ENCODE measurements at regions not wholly inside any gene's neighbourhood (a gene's known extent, or its start where the extent isn't known, plus 50 kb on each side); places are given as distances from the start of the nearest gene placed in this dataset.

GRCh38 chr5:1660511-1660910 is 136.8 kb upstream of the LPCAT1 start:
- intact Hi-C loops (cut with DNase I) = no loop called here
- TF ChIP-seq CTCF (IDR thresholded peaks at IDR 0.05) (no peak), POLR2A (IDR thresholded peaks at IDR 0.05) (no peak)
- Histone ChIP-seq H3K4me1 (no peaks in the 10 kb centered on the region), H3K27me3 (no peaks in the 10 kb centered on the region), H3K9me3 (no peaks in the 10 kb centered on the region), H3K27ac (no peak overlapping the region), H3K4me3 (no peak overlapping the region), H3K36me3 (no peaks in the 10 kb centered on the region)
- DNase-seq (ENCODE audit: extremely low spot score in 2 of 2) = peak in 1 of 2 donors; percentile 67

GRCh38 chr5:1660001-1660400 is 136.2 kb upstream of the LPCAT1 start:
- Histone ChIP-seq H3K27ac (no peak overlapping the region), H3K27me3 (no peaks in the 10 kb centered on the region), H3K4me3 (no peak overlapping the region), H3K9me3 (no peaks in the 10 kb centered on the region), H3K36me3 (no peaks in the 10 kb centered on the region), H3K4me1 (no peaks in the 10 kb centered on the region)
- intact Hi-C loops (cut with DNase I) = no loop called here
- TF ChIP-seq POLR2AphosphoS5 (IDR thresholded peaks at IDR 0.05; ENCODE audit: insufficient read depth in 1 of 2, low read depth in 1 of 2) (no peak), CTCF (IDR thresholded peaks at IDR 0.05) (no peak), POLR2A (IDR thresholded peaks at IDR 0.05) (no peak)
- peak in 1 of 2 donors; percentile 54 for DNase-seq (ENCODE audit: extremely low spot score in 2 of 2)

GRCh38 chr5:1659100-1659981 is 135.6 kb upstream of the LPCAT1 start:
- Histone ChIP-seq H3K9me3 (no peaks in the 10 kb centered on the region), H3K27ac (no peak overlapping the region), H3K4me1 (no peaks in the 10 kb centered on the region), H3K27me3 (no peaks in the 10 kb centered on the region), H3K36me3 (no peaks in the 10 kb centered on the region), H3K4me3 (no peak overlapping the region)
- peak in 1 of 2 donors; percentile 40 for DNase-seq (ENCODE audit: extremely low spot score in 2 of 2)
- no peak for TF ChIP-seq POLR2AphosphoS5 (IDR thresholded peaks at IDR 0.05; ENCODE audit: insufficient read depth in 1 of 2, low read depth in 1 of 2)
- no peak for TF ChIP-seq POLR2A (IDR thresholded peaks at IDR 0.05)
- no peak for TF ChIP-seq CTCF (IDR thresholded peaks at IDR 0.05)
- intact Hi-C loops (cut with DNase I) = no loop called here

GRCh38 chr5:1658665-1659064 is 134.9 kb upstream of the LPCAT1 start:
- Histone ChIP-seq H3K27ac (no peak overlapping the region), H3K4me3 (no peak overlapping the region), H3K4me1 (no peaks in the 10 kb centered on the region), H3K27me3 (no peaks in the 10 kb centered on the region), H3K36me3 (no peaks in the 10 kb centered on the region), H3K9me3 (no peaks in the 10 kb centered on the region)
- intact Hi-C loops (cut with DNase I) = no loop called here
- peak in 1 of 2 donors; percentile 44 for DNase-seq (ENCODE audit: extremely low spot score in 2 of 2)
- TF ChIP-seq POLR2AphosphoS5 (IDR thresholded peaks at IDR 0.05; ENCODE audit: insufficient read depth in 1 of 2, low read depth in 1 of 2) = no peak

- no peaks in the 10 kb centered on the region for H3K36me3 ChIP-seq
- H3K27me3 ChIP-seq = no peaks in the 10 kb centered on the region
- no peak overlapping the region for H3K4me3 ChIP-seq
- H3K4me1 ChIP-seq = no peaks in the 10 kb centered on the region
- no peaks in the 10 kb centered on the region for H3K9me3 ChIP-seq
- H3K27ac ChIP-seq = no peak overlapping the region
- intact Hi-C loops (cut with DNase I) = no loop called here
- peak; percentile 61 to 80 for DNase-seq (ENCODE audit: extremely low spot score in 2 of 2)
- no peak for TF ChIP-seq POLR2A (IDR thresholded peaks at IDR 0.05)
- no peak for TF ChIP-seq POLR2AphosphoS5 (IDR thresholded peaks at IDR 0.05; ENCODE audit: insufficient read depth in 1 of 2, low read depth in 1 of 2)
- TF ChIP-seq CTCF (IDR thresholded peaks at IDR 0.05) = no peak
Observed at GRCh38 chr5:1657161-1657741, 133.5 kb upstream of the LPCAT1 start.
